ENCODE measurements at regions not wholly inside any gene's neighbourhood (a gene's known extent, or its start where the extent isn't known, plus 50 kb on each side); places are given as distances from the start of the nearest gene placed in this dataset.
"Not testable (repeated sequence)": the region's sequence is repeated elsewhere in the genome, so short reads cannot be mapped to it uniquely, and the experiment has no call there.

GRCh38 chr3:125684199-125684598, 88.9 kb upstream of the OSBPL11 start:
- Histone ChIP-seq H3K27ac (ENCODE audit: low read length) (no peak overlapping the region), H2AFZ (ENCODE audit: low read length) (no peak overlapping the region), H3K9me3 (ENCODE audit: low read length) (no peaks in the 10 kb centered on the region), H3K79me2 (ENCODE audit: low read length) (no peaks in the 10 kb centered on the region), H3K9me2 (replicated peaks; ENCODE audit: low read length) (no peaks in the 10 kb centered on the region), H3K4me1 (ENCODE audit: insufficient read depth, low read length) (no peaks in the 10 kb centered on the region), H3K36me3 (ENCODE audit: low read depth, low read length) (no peaks in the 10 kb centered on the region), H3K4me2 (ENCODE audit: low read length) (no peak overlapping the region), H4K20me1 (ENCODE audit: low read length) (no peaks in the 10 kb centered on the region), H3K4me3 (ENCODE audit: low read length) (no peak overlapping the region), H3K9ac (ENCODE audit: low read length) (no peak overlapping the region), H3K27me3 (ENCODE audit: low read length) (no peaks in the 10 kb centered on the region), H3F3A (ENCODE audit: low read length, unreplicated experiment) (no peaks in the 10 kb centered on the region)
- BruUV-seq (replicated peaks): no TSS peak
- TF ChIP-seq, protein P1, sequence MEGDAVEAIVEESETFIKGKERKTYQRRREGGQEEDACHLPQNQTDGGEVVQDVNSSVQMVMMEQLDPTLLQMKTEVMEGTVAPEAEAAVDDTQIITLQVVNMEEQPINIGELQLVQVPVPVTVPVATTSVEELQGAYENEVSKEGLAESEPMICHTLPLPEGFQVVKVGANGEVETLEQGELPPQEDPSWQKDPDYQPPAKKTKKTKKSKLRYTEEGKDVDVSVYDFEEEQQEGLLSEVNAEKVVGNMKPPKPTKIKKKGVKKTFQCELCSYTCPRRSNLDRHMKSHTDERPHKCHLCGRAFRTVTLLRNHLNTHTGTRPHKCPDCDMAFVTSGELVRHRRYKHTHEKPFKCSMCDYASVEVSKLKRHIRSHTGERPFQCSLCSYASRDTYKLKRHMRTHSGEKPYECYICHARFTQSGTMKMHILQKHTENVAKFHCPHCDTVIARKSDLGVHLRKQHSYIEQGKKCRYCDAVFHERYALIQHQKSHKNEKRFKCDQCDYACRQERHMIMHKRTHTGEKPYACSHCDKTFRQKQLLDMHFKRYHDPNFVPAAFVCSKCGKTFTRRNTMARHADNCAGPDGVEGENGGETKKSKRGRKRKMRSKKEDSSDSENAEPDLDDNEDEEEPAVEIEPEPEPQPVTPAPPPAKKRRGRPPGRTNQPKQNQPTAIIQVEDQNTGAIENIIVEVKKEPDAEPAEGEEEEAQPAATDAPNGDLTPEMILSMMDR (conservative IDR thresholded peaks at IDR 0.05; ENCODE audit: low read depth, low read length): peak; percentile 36; the same call in 1 of the 2 replicates
- no peak for TF ChIP-seq EZH2phosphoT487 (IDR thresholded peaks at IDR 0.05; ENCODE audit: borderline replicate concordance, low read length)
- intact Hi-C loops (cut with micrococcal nuclease): no loop called here
- DNase-seq (peak; percentile 9), ATAC-seq (no peak)
- ChIA-PET POLR2A (ENCODE audit: unreplicated experiment) (no interaction called here), CTCF (no interaction called here)

DNA sequence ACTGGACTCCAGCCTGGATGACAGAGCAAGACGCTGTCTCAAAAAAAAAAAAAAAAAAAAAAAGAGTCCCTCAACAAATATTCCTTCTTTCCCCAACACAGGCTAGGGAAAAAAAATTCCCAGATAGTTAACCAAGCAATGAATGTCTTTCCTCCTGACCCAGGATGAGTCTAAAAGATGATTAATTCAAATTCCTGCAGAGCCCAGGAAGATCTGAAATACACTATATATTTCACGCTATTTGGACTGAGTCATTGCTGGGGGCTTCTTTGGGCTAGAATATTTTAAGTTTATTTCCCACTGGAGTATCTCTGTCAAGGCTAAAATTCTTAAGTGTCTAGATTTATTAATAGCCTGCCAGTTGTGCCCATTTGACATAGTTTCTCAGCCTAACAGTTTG, 90.4 kb upstream of the OSBPL11 start:
- H3K4me2 ChIP-seq (ENCODE audit: low read length); intact Hi-C loops (cut with micrococcal nuclease); H3K4me1 ChIP-seq (ENCODE audit: insufficient read depth, low read length); ATAC-seq; H3K36me3 ChIP-seq (ENCODE audit: low read depth, low read length); H3K27me3 ChIP-seq (ENCODE audit: low read length); BruUV-seq (replicated peaks); H3K9ac ChIP-seq (ENCODE audit: low read length); POLR2A ChIA-PET (ENCODE audit: unreplicated experiment); DNase-seq; H3K9me3 ChIP-seq (ENCODE audit: low read length); H3K79me2 ChIP-seq (ENCODE audit: low read length); H3K27ac ChIP-seq (ENCODE audit: low read length); H3K4me3 ChIP-seq (ENCODE audit: low read length); H2AFZ ChIP-seq (ENCODE audit: low read length); H3K9me2 ChIP-seq (replicated peaks; ENCODE audit: low read length); H3F3A ChIP-seq (ENCODE audit: low read length, unreplicated experiment); H4K20me1 ChIP-seq (ENCODE audit: low read length); CTCF ChIA-PET: not testable (repeated sequence)

GRCh38 chr3:125692361-125692760, 97.1 kb upstream of the OSBPL11 start:
- no peaks in the 10 kb centered on the region for H4K20me1 ChIP-seq (ENCODE audit: low read length)
- H3F3A ChIP-seq (ENCODE audit: low read length, unreplicated experiment): no peaks in the 10 kb centered on the region
- H3K9me3 ChIP-seq (ENCODE audit: low read length): no peaks in the 10 kb centered on the region
- no peak overlapping the region for H3K4me2 ChIP-seq (ENCODE audit: low read length)
- ATAC-seq (no peak), DNase-seq (no peak)
- no peak overlapping the region for H3K4me3 ChIP-seq (ENCODE audit: low read length)
- H3K79me2 ChIP-seq (ENCODE audit: low read length): no peaks in the 10 kb centered on the region
- ChIA-PET CTCF (no interaction called here), POLR2A (ENCODE audit: unreplicated experiment) (no interaction called here)
- no TSS peak for BruUV-seq (replicated peaks)
- no peak overlapping the region for H2AFZ ChIP-seq (ENCODE audit: low read length)
- H3K9me2 ChIP-seq (replicated peaks; ENCODE audit: low read length): no peaks in the 10 kb centered on the region
- H3K27ac ChIP-seq (ENCODE audit: low read length): no peak overlapping the region
- H3K4me1 ChIP-seq (ENCODE audit: insufficient read depth, low read length): no peaks in the 10 kb centered on the region
- no peak overlapping the region for H3K9ac ChIP-seq (ENCODE audit: low read length)
- TF ChIP-seq, protein P1 (conservative IDR thresholded peaks at IDR 0.05; ENCODE audit: low read depth, low read length): no peak
- TF ChIP-seq EZH2 (IDR thresholded peaks at IDR 0.05; ENCODE audit: low read length, unreplicated experiment) (no peak), EZH2phosphoT487 (IDR thresholded peaks at IDR 0.05; ENCODE audit: borderline replicate concordance, low read length) (no peak)
- intact Hi-C loops (cut with micrococcal nuclease): no loop called here
- H3K36me3 ChIP-seq (ENCODE audit: low read depth, low read length): no peaks in the 10 kb centered on the region
- H3K27me3 ChIP-seq (ENCODE audit: low read length): no peaks in the 10 kb centered on the region
